HPDE6-E6E7 (cell line): ENCODE measurements at regions not wholly inside any gene's neighbourhood (a gene's known extent, or its start where the extent isn't known, plus 50 kb on each side); places are given as distances from the start of the nearest gene placed in this dataset.

Source experiments
- DNase-seq: peaks from one replicate; pipeline ENCODE4 v3.0.0; 2011; ENCODE audit warnings: missing footprints; ENCODE audit errors: extremely low spot score

GRCh38 chr14:58947814-58948445, 240.5 kb upstream of the DAAM1 start:
- no peak for DNase-seq

DNA sequence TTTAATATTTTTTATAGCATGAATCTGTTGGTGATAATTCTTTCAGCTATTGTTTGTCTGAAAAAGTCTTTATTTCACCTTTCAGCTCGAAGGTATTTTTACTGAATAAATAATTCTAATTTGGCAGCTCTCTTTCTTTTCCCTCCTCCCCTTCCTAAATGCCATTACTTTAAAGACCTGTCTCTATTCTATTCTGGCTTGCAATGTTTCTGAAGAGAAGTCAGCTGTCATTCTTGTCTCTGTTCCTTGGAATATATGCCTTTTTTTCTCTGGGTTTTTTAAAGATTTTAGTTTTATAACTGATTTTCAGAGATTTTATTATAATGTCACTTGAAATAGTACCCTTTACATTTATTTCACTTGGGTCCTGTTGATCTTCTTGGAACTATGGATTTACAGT, 237.9 kb upstream of the DAAM1 start:
- DNase-seq, result no peak

DNA sequence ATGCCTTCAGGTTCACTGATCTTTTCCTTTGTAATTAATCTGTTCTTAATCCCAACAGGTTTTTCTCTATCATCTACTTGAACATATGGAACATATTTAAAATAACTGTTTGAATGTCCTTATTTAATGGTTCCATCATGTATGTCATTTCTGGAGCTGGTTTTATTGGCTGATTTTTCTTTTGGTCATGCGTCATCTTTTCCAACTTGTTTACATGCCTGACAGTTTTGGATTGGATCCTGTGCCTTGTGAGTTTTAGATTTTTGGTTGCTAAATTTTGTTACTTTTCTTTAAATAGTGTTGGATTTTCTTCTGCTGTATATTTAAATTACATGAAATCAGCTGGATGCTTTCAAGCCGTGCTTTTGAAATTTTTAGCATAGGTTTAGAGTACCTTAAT, 237.3 kb upstream of the DAAM1 start:
- no peak for DNase-seq

DNA sequence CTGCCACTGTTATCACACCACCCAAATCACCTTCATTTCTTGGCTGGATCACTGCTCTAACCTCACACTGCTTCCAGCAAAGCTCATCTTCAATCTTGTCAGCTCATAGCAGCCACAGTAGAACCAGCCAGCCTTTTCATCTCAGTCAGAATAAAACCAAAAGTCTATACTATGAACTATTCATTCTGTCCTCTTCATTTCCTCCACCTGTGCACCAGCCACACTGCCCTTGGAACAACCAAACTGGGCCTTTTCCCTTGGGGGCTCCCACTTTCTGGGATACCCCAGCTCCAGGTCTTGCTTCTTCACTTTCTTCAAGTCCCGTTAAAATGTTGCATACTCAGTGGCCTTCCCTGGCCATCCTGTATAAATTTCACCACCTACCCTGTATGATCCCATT, 234.4 kb upstream of the DAAM1 start:
- DNase-seq, result no peak

GRCh38 chr14:58954901-58955861, 233.3 kb upstream of the DAAM1 start:
- no peak for DNase-seq

DNA sequence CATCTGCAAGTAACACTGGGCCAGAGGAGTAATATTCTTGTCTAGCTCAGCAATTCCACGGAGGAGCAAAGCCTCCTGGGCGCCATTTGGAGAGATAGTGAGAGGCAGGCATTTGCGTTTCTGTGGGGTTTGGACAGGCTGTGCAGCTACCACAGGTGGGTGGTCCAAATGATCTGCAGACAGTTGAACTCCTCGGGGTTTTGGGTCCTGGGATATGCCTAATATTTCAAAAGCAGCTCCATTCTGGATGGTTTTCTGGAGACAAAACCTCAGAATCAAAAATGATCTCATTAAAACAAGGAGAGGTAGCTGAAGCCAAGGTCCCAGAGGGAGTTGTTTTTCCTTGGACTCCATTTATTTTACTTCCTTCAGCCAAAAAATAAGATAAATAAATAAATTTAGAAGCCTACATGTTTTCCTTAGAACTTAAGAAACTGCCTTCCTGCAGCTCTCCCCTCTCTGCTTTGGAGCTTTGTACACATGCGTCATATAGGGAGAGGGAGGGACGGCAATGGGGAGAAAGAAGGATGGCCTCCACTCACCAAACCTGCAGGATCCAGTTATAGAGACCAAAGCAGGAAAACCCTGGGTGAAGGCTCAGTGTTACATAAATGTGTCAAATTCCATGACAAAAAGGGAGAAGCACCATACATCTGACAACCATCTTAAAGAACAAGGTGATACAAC, 227.3 kb upstream of the DAAM1 start:
- no peak for DNase-seq

DNA sequence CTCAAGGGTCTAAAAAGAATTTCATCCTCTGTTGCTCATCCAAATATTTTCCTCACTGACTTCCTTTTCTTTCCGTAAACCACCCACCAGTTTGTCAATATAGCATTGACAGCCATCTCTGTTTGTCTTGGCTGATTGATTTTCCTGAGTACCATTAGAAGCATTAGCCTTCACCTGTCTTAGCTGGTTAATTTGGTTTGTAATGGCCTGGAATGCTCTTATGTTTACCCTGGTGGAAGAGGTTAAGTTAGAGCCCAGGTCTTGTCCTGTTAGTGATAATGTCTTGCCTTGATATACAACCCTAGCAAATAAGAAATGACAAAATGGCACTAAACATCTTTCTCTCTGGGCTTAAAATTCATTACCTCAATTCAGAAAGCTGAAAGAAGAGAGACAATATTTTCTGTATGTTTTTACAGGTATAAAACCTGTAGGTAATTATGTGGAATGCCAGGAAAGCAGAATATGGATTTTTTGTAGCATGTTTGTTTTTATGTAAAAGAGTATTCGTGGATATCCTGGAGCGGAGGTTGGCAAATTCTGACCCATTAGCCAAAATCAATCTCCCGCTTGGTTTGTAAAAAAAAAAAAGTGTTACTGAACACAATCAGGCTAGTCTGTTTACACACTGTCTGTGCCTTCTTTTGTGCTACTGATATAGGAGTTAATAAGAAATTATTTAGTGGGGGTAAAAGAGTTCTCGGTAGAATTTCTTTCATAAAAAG, 224.4 kb upstream of the DAAM1 start:
- no peak for DNase-seq

DNA sequence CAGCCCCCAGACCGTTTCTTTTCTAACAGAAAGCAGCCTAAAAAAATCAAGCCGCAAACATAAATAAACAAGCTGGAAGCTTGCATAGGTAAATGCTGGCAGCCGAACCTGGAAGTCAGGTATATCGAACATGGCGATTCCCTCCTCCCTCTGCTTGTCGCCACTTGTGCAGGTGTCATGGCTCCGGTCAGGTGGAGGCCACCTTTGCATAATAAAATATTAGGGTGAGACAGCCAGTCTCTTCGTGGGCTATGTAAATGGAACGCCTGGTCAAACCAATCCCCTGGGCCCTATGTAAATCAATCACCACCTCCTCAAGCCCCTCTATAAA, 223.9 kb upstream of the DAAM1 start:
- no peak for DNase-seq

GRCh38 chr14:58965601-58966000, 222.9 kb upstream of the DAAM1 start:
- no peak for DNase-seq

GRCh38 chr14:58966997-58967396, 221.5 kb upstream of the DAAM1 start:
- no peak for DNase-seq

GRCh38 chr14:58969951-58970751, 218.3 kb upstream of the DAAM1 start:
- DNase-seq, result no peak

GRCh38 chr14:58972233-58973017, 216.0 kb upstream of the DAAM1 start:
- no peak for DNase-seq

DNA sequence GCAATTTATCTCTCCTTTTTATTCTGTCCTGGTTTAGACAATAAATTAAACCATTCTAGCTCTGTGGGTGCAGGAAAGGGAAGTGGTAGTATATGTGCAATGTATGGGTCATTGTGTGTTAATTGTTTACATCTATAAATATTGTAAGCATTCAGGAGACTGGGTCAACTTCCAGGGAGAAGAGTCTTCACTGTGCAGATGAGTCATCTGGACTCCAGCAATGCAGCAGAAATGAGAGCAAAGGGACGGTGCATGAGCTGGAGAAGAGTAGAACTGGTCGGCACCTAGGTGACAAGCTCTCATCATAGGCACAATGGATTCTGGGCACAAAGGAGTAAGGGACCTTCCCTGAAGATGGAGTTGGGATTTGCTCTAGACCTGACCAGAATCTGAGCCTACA, 211.1 kb upstream of the DAAM1 start:
- DNase-seq, result no peak

DNA sequence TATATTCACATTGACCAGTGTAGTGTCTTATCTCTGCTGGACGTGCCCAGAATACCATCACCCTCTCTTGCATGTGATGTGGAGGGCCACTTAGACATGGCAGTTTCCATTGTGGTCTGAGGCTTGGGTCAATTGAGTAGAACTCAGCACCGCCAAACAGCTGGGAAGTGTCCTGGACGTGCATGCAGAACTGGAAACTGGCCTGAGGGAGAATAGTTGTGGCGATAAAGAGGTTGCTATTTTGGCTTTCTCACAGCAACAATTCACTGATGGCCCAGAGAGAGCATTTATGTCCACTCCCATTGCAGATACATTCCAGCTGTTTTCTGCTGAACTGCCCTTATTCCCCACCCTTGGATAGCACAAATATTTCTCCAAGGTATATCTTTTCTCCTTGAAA, 210.1 kb upstream of the DAAM1 start:
- DNase-seq, result no peak

DNA sequence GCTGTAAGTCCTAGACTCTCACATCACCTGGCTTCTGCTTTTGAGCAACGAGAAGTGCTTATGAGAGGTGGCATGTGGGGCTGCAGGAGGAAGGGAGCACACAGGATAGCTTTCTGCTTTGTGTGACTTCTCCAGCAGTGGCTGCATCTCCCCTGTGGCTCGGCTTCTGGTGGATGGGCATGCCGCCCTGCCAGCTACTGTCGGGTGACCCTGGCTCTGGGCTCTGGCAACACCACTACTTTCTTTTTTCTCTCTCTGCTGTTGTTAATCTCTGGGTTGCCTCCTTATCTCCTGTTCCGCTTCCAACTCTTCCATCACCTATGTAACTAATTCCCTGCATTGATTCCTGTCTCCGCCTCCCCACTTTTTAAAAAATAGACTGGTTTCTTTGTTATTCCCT, 209.1 kb upstream of the DAAM1 start:
- DNase-seq, result no peak

DNA sequence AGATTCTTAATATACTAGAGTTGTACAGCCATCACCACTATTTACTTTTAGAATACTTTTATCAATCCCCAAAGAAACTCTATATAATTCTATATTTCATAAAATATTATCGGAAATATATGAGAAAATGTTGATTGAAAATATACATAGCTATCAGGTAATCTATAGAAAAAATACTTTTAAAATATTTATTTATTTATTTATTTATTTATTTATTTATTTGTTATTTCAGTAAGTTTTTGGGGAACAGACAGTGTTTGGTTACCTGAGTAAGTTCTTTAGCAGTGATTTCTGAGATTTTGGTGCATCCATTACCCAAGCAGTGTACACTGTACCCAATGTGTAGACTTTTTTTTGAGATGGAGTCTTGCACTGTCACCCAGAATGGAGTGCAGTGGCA, 206.6 kb upstream of the DAAM1 start:
- no peak for DNase-seq

GRCh38 chr14:58985786-58986185, 202.7 kb upstream of the DAAM1 start:
- no peak for DNase-seq

DNA sequence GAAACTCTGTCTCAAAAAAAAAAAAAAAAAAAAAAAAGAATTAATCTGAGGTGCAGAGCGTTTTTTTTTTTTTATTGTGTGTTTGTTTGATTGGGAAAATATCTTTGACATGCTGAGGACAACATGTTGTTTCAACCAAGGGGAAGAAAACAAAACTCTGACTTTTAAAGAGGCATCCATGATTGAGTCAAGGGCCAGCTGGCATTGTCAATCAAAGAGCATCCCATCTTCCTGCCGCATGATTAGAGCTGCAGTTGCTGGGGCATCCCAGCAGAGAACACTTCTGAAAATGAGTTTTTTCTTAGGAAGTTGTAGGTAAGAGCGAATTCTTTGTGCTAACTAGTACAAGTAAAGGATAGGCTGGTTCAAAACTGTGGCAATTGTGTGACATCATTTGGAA, 200.9 kb upstream of the DAAM1 start:
- no peak for DNase-seq

GRCh38 chr14:58992935-58993334, 195.5 kb upstream of the DAAM1 start:
- DNase-seq, result no peak

DNA sequence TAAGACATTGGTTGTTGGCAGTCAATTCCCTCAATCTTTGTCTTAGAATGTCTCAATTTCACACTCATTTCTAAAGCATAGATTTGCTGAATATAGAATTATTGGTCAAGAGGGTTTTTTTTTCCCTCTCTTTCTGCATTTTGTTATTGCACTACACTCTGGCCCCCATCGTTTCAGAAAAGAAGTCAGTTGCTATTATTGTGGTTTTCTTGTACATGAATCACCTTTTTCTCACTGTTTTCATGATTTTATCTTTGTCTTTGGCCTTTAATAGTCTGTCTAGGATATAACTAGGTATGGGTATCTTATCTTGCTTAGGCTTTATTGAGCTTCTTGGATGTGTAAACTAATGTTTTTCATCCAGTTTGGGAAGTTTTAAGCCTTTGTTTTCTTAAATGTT, 194.3 kb upstream of the DAAM1 start:
- no peak for DNase-seq

GRCh38 chr14:59004012-59004411, 184.5 kb upstream of the DAAM1 start:
- no peak for DNase-seq
